ENCODE measurements at regions not wholly inside any gene's neighbourhood (a gene's known extent, or its start where the extent isn't known, plus 50 kb on each side); places are given as distances from the start of the nearest gene placed in this dataset.

DNA sequence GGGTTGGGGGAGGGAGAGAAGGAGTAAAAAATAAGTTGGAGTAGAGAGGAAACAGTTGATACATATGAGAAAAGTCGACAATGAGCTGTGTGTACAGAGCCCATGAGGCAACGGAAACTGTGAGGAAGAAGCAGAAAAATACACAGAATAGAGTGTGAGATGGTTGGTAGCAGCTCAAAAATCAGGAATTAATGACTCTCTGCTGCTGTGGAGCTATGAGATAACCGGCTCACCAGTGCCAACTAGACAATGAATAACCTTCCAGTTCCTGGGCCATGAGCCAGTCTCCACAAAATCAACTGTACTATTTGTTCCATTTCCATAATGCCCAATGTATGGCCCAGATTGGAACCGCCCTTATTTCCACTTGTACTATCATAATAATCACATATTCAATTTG is 53.1 kb upstream of the NREP start:
- Histone ChIP-seq H3K27ac (ENCODE audit: low read depth) (no peak overlapping the region), H3K36me3 (ENCODE audit: insufficient read depth) (no peaks in the 10 kb centered on the region), H3F3A (replicated peaks; ENCODE audit: low read depth) (no peaks in the 10 kb centered on the region), H3K79me2 (replicated peaks; ENCODE audit: insufficient read depth) (no peaks in the 10 kb centered on the region), H3K9me2 (ENCODE audit: insufficient read depth) (no peaks in the 10 kb centered on the region; the same call in 1 of the 2 replicates), H4K20me1 (replicated peaks; ENCODE audit: insufficient read depth) (no peaks in the 10 kb centered on the region), H3K4me2 (no peak overlapping the region), H3K4me1 (ENCODE audit: insufficient read depth) (0 out of 2 replicates have a peak, but pooled peaks cover 3% of the 10 kb centered on the region), H3K27me3 (ENCODE audit: insufficient read depth) (no peaks in the 10 kb centered on the region), H3K4me3 (no peak overlapping the region), H2AFZ (no peak overlapping the region)
- H3K27me3 Mint-ChIP-seq (ENCODE audit: insufficient read depth, low read depth, poor library complexity), result peaks cover 2% of the 10 kb centered on the region
- TF ChIP-seq CREB1 (CRISPR knock-in tag; IDR thresholded peaks at IDR 0.05; ENCODE audit: low read depth), result no peak
- TF ChIP-seq, protein P1, sequence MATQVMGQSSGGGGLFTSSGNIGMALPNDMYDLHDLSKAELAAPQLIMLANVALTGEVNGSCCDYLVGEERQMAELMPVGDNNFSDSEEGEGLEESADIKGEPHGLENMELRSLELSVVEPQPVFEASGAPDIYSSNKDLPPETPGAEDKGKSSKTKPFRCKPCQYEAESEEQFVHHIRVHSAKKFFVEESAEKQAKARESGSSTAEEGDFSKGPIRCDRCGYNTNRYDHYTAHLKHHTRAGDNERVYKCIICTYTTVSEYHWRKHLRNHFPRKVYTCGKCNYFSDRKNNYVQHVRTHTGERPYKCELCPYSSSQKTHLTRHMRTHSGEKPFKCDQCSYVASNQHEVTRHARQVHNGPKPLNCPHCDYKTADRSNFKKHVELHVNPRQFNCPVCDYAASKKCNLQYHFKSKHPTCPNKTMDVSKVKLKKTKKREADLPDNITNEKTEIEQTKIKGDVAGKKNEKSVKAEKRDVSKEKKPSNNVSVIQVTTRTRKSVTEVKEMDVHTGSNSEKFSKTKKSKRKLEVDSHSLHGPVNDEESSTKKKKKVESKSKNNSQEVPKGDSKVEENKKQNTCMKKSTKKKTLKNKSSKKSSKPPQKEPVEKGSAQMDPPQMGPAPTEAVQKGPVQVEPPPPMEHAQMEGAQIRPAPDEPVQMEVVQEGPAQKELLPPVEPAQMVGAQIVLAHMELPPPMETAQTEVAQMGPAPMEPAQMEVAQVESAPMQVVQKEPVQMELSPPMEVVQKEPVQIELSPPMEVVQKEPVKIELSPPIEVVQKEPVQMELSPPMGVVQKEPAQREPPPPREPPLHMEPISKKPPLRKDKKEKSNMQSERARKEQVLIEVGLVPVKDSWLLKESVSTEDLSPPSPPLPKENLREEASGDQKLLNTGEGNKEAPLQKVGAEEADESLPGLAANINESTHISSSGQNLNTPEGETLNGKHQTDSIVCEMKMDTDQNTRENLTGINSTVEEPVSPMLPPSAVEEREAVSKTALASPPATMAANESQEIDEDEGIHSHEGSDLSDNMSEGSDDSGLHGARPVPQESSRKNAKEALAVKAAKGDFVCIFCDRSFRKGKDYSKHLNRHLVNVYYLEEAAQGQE (IDR thresholded peaks at IDR 0.05; ENCODE audit: unreplicated experiment), result no peak
- TF ChIP-seq ZNF114 (CRISPR knock-in tag; IDR thresholded peaks at IDR 0.05), result no peak
- TF ChIP-seq JUNB (IDR thresholded peaks at IDR 0.05; ENCODE audit: unreplicated experiment), result no peak
- TF ChIP-seq ZNF331 (CRISPR knock-in tag; IDR thresholded peaks at IDR 0.05; ENCODE audit: low read depth), result no peak
- TF ChIP-seq, protein P2, sequence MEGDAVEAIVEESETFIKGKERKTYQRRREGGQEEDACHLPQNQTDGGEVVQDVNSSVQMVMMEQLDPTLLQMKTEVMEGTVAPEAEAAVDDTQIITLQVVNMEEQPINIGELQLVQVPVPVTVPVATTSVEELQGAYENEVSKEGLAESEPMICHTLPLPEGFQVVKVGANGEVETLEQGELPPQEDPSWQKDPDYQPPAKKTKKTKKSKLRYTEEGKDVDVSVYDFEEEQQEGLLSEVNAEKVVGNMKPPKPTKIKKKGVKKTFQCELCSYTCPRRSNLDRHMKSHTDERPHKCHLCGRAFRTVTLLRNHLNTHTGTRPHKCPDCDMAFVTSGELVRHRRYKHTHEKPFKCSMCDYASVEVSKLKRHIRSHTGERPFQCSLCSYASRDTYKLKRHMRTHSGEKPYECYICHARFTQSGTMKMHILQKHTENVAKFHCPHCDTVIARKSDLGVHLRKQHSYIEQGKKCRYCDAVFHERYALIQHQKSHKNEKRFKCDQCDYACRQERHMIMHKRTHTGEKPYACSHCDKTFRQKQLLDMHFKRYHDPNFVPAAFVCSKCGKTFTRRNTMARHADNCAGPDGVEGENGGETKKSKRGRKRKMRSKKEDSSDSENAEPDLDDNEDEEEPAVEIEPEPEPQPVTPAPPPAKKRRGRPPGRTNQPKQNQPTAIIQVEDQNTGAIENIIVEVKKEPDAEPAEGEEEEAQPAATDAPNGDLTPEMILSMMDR (conservative IDR thresholded peaks at IDR 0.05; ENCODE audit: low read depth in 2 of 2), result no peak
- no peak for TF ChIP-seq POLR2AphosphoS5 (IDR thresholded peaks at IDR 0.05; ENCODE audit: low read depth)
- no peak for TF ChIP-seq EZH2 (IDR thresholded peaks at IDR 0.05; ENCODE audit: low read depth, unreplicated experiment)
- TF ChIP-seq EZH2phosphoT487 (IDR thresholded peaks at IDR 0.05; ENCODE audit: unreplicated experiment), result no peak
- TF ChIP-seq STAT1 (IDR thresholded peaks at IDR 0.05; ENCODE audit: unreplicated experiment), result no peak
- TF ChIP-seq, protein P3, sequence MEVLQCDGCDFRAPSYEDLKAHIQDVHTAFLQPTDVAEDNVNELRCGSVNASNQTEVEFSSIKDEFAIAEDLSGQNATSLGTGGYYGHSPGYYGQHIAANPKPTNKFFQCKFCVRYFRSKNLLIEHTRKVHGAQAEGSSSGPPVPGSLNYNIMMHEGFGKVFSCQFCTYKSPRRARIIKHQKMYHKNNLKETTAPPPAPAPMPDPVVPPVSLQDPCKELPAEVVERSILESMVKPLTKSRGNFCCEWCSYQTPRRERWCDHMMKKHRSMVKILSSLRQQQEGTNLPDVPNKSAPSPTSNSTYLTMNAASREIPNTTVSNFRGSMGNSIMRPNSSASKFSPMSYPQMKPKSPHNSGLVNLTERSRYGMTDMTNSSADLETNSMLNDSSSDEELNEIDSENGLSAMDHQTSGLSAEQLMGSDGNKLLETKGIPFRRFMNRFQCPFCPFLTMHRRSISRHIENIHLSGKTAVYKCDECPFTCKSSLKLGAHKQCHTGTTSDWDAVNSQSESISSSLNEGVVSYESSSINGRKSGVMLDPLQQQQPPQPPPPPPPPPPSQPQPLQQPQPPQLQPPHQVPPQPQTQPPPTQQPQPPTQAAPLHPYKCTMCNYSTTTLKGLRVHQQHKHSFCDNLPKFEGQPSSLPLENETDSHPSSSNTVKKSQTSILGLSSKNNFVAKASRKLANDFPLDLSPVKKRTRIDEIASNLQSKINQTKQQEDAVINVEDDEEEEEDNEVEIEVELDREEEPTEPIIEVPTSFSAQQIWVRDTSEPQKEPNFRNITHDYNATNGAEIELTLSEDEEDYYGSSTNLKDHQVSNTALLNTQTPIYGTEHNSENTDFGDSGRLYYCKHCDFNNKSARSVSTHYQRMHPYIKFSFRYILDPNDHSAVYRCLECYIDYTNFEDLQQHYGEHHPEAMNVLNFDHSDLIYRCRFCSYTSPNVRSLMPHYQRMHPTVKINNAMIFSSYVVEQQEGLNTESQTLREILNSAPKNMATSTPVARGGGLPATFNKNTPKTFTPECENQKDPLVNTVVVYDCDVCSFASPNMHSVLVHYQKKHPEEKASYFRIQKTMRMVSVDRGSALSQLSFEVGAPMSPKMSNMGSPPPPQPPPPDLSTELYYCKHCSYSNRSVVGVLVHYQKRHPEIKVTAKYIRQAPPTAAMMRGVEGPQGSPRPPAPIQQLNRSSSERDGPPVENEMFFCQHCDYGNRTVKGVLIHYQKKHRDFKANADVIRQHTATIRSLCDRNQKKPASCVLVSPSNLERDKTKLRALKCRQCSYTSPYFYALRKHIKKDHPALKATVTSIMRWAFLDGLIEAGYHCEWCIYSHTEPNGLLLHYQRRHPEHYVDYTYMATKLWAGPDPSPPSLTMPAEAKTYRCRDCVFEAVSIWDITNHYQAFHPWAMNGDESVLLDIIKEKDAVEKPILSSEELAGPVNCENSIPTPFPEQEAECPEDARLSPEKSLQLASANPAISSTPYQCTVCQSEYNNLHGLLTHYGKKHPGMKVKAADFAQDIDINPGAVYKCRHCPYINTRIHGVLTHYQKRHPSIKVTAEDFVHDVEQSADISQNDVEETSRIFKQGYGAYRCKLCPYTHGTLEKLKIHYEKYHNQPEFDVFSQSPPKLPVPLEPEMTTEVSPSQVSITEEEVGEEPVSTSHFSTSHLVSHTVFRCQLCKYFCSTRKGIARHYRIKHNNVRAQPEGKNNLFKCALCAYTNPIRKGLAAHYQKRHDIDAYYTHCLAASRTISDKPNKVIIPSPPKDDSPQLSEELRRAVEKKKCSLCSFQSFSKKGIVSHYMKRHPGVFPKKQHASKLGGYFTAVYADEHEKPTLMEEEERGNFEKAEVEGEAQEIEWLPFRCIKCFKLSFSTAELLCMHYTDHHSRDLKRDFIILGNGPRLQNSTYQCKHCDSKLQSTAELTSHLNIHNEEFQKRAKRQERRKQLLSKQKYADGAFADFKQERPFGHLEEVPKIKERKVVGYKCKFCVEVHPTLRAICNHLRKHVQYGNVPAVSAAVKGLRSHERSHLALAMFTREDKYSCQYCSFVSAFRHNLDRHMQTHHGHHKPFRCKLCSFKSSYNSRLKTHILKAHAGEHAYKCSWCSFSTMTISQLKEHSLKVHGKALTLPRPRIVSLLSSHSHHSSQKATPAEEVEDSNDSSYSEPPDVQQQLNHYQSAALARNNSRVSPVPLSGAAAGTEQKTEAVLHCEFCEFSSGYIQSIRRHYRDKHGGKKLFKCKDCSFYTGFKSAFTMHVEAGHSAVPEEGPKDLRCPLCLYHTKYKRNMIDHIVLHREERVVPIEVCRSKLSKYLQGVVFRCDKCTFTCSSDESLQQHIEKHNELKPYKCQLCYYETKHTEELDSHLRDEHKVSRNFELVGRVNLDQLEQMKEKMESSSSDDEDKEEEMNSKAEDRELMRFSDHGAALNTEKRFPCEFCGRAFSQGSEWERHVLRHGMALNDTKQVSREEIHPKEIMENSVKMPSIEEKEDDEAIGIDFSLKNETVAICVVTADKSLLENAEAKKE (CRISPR knock-in tag; IDR thresholded peaks at IDR 0.05), result no peak
- TF ChIP-seq, protein P4, sequence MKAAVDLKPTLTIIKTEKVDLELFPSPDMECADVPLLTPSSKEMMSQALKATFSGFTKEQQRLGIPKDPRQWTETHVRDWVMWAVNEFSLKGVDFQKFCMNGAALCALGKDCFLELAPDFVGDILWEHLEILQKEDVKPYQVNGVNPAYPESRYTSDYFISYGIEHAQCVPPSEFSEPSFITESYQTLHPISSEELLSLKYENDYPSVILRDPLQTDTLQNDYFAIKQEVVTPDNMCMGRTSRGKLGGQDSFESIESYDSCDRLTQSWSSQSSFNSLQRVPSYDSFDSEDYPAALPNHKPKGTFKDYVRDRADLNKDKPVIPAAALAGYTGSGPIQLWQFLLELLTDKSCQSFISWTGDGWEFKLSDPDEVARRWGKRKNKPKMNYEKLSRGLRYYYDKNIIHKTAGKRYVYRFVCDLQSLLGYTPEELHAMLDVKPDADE (IDR thresholded peaks at IDR 0.05), result no peak
- TF ChIP-seq NANOG (IDR thresholded peaks at IDR 0.05; ENCODE audit: borderline replicate concordance), result no peak
- H3K36me3 Mint-ChIP-seq (ENCODE audit: low read depth), result no peaks in the 10 kb centered on the region
- peaks cover 5% of the 10 kb centered on the region; the same call in 2 of the 3 replicates for H3K4me1 Mint-ChIP-seq
- H3K9me3 Mint-ChIP-seq, result no peaks in the 10 kb centered on the region
- H3K4me3 Mint-ChIP-seq, result no peak overlapping the region
- H3K27ac Mint-ChIP-seq, result no peak overlapping the region
- no peak for ATAC-seq
- no peak for DNase-seq (ENCODE audit: low spot score)

All from GM23338 (cell line).